ENCODE measurements at regions not wholly inside any gene's neighbourhood (a gene's known extent, or its start where the extent isn't known, plus 50 kb on each side); places are given as distances from the start of the nearest gene placed in this dataset.

GRCh38 chr7:11950942-11951341, 118.9 kb upstream of the THSD7A start:
- Histone ChIP-seq H3K27me3 (no peaks in the 10 kb centered on the region), H2AFZ (no peak overlapping the region), H3K27ac (no peak overlapping the region), H3K9me2 (replicated peaks; ENCODE audit: insufficient read depth) (no peaks in the 10 kb centered on the region), H4K20me1 (ENCODE audit: insufficient read depth, poor library complexity, severe bottlenecking) (no peaks in the 10 kb centered on the region), H3K4me3 (no peak overlapping the region), H3K36me3 (replicated peaks; ENCODE audit: insufficient read depth, low read depth) (no peaks in the 10 kb centered on the region), H3K4me2 (no peak overlapping the region), H3K9me3 (ENCODE audit: low read depth) (no peaks in the 10 kb centered on the region), H3K4me1 (ENCODE audit: insufficient read depth) (no peaks in the 10 kb centered on the region), H3K79me2 (no peaks in the 10 kb centered on the region)
- 88% methylated on average over 3 of the region's 3 CpGs for WGBS (ENCODE audit: low lambda C conversion rate, missing lambda C conversion rate)
- TF ChIP-seq CTCF (IDR thresholded peaks at IDR 0.05; ENCODE audit: poor library complexity) (no peak), EZH2 (IDR thresholded peaks at IDR 0.05; ENCODE audit: borderline replicate concordance) (no peak), EZH2phosphoT487 (IDR thresholded peaks at IDR 0.05; ENCODE audit: low read depth, severe bottlenecking, unreplicated experiment) (no peak)
- DNase-seq (ENCODE audit: low spot score) = no peak

- TF ChIP-seq CTCF (IDR thresholded peaks at IDR 0.05; ENCODE audit: poor library complexity) (no peak), EZH2phosphoT487 (IDR thresholded peaks at IDR 0.05; ENCODE audit: low read depth, severe bottlenecking, unreplicated experiment) (no peak), EZH2 (IDR thresholded peaks at IDR 0.05; ENCODE audit: borderline replicate concordance) (no peak)
- H3K4me1 ChIP-seq (ENCODE audit: insufficient read depth) = no peaks in the 10 kb centered on the region
- H3K79me2 ChIP-seq = no peaks in the 10 kb centered on the region
- DNase-seq (ENCODE audit: low spot score) = no peak
- no peak overlapping the region for H2AFZ ChIP-seq
- no peaks in the 10 kb centered on the region for H3K36me3 ChIP-seq (replicated peaks; ENCODE audit: insufficient read depth, low read depth)
- H3K4me2 ChIP-seq = no peak overlapping the region
- H3K9me2 ChIP-seq (replicated peaks; ENCODE audit: insufficient read depth) = no peaks in the 10 kb centered on the region
- no peaks in the 10 kb centered on the region for H3K9me3 ChIP-seq (ENCODE audit: low read depth)
- H3K4me3 ChIP-seq = no peak overlapping the region
- no peak overlapping the region for H3K27ac ChIP-seq
- no peaks in the 10 kb centered on the region for H4K20me1 ChIP-seq (ENCODE audit: insufficient read depth, poor library complexity, severe bottlenecking)
- H3K27me3 ChIP-seq = no peaks in the 10 kb centered on the region
- 96% methylated on average over 3 of the region's 3 CpGs for WGBS (ENCODE audit: low lambda C conversion rate, missing lambda C conversion rate)
These were observed 119.9 kb upstream of the THSD7A start for GRCh38 chr7:11951909-11952308.

- H3K27me3 ChIP-seq = no peaks in the 10 kb centered on the region
- 73% methylated on average over 2 of the region's 2 CpGs for WGBS (ENCODE audit: low lambda C conversion rate, missing lambda C conversion rate)
- no peaks in the 10 kb centered on the region for H3K9me2 ChIP-seq (replicated peaks; ENCODE audit: insufficient read depth)
- H3K27ac ChIP-seq = no peak overlapping the region
- no peak overlapping the region for H2AFZ ChIP-seq
- no peak overlapping the region for H3K4me3 ChIP-seq
- H3K4me1 ChIP-seq (ENCODE audit: insufficient read depth) = no peaks in the 10 kb centered on the region
- TF ChIP-seq EZH2phosphoT487 (IDR thresholded peaks at IDR 0.05; ENCODE audit: low read depth, severe bottlenecking, unreplicated experiment) (no peak), CTCF (IDR thresholded peaks at IDR 0.05; ENCODE audit: poor library complexity) (no peak), EZH2 (IDR thresholded peaks at IDR 0.05; ENCODE audit: borderline replicate concordance) (no peak)
- DNase-seq (ENCODE audit: low spot score) = no peak
- no peaks in the 10 kb centered on the region for H3K36me3 ChIP-seq (replicated peaks; ENCODE audit: insufficient read depth, low read depth)
- H3K9me3 ChIP-seq (ENCODE audit: low read depth) = no peaks in the 10 kb centered on the region
- H3K79me2 ChIP-seq = no peaks in the 10 kb centered on the region
- H4K20me1 ChIP-seq (ENCODE audit: insufficient read depth, poor library complexity, severe bottlenecking) = no peaks in the 10 kb centered on the region
- H3K4me2 ChIP-seq = no peak overlapping the region
These were observed 121.0 kb upstream of the THSD7A start for GRCh38 chr7:11952972-11953371.

DNA sequence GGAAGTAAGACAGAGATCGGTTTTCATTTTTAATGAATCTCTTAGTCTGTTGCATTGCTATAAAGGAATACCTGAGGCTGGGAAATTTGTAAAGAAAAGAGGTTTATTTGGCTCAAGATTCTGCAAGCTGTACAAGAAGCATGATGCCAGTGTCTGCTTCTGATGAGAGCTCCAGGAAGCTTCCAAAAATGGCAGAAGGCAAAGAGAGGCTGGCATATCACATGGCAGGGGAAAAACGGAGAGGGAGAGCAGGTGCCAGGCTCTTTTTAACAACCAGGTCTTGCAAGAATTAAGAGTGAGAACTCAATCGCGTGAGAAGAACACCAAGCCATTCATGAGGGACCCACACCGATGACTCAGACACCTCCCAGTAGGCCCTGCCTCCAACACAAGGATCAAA, 125.0 kb upstream of the THSD7A start:
- no peaks in the 10 kb centered on the region for H3K27me3 ChIP-seq
- 87% methylated on average over 5 of the region's 5 CpGs for WGBS (ENCODE audit: low lambda C conversion rate, missing lambda C conversion rate)
- no peaks in the 10 kb centered on the region for H3K79me2 ChIP-seq
- H2AFZ ChIP-seq = no peak overlapping the region
- no peaks in the 10 kb centered on the region for H3K9me3 ChIP-seq (ENCODE audit: low read depth)
- H3K4me2 ChIP-seq = no peak overlapping the region
- H3K4me3 ChIP-seq = no peak overlapping the region
- no peak overlapping the region for H3K27ac ChIP-seq
- no peak for TF ChIP-seq EZH2 (IDR thresholded peaks at IDR 0.05; ENCODE audit: borderline replicate concordance)
- TF ChIP-seq EZH2phosphoT487 (IDR thresholded peaks at IDR 0.05; ENCODE audit: low read depth, severe bottlenecking, unreplicated experiment) = no peak
- TF ChIP-seq CTCF (IDR thresholded peaks at IDR 0.05; ENCODE audit: poor library complexity) = no peak
- H3K4me1 ChIP-seq (ENCODE audit: insufficient read depth) = no peaks in the 10 kb centered on the region
- DNase-seq (ENCODE audit: low spot score) = no peak
- no peaks in the 10 kb centered on the region for H3K9me2 ChIP-seq (replicated peaks; ENCODE audit: insufficient read depth)
- H4K20me1 ChIP-seq (ENCODE audit: insufficient read depth, poor library complexity, severe bottlenecking) = no peaks in the 10 kb centered on the region
- no peaks in the 10 kb centered on the region for H3K36me3 ChIP-seq (replicated peaks; ENCODE audit: insufficient read depth, low read depth)

All from hepatocyte (in vitro differentiated cells).